ENCODE measurements at regions not wholly inside any gene's neighbourhood (a gene's known extent, or its start where the extent isn't known, plus 50 kb on each side); places are given as distances from the start of the nearest gene placed in this dataset.

- ChIA-PET POLR2A (no interaction called here), CTCF (interaction anchor here (2.1 kb wide), 1 partner anchor 266 kb away, joined by 7 read pairs; no protein-coding TSS in a partner anchor)
- Histone ChIP-seq H3K27ac (ENCODE audit: low read depth, low read length) (no peak overlapping the region), H3K9me3 (ENCODE audit: control insufficient read depth, insufficient read depth, low read length) (no peaks in the 10 kb centered on the region), H3K27me3 (ENCODE audit: control insufficient read depth, insufficient read depth, low read length) (no peaks in the 10 kb centered on the region), H3K4me3 (ENCODE audit: low read depth, low read length) (no peak overlapping the region)
- DNase-seq (ENCODE audit: low read depth, low spot score): no peak
- TF ChIP-seq CTCF (IDR thresholded peaks at IDR 0.05; ENCODE audit: low read depth, low read length): no peak
These were observed 268.3 kb upstream of the IGFBP3 start for GRCh38 chr7:46189255-46189790.

- Histone ChIP-seq H3K4me3 (ENCODE audit: low read depth, low read length) (no peak overlapping the region), H3K27me3 (ENCODE audit: control insufficient read depth, insufficient read depth, low read length) (no peaks in the 10 kb centered on the region), H3K27ac (ENCODE audit: low read depth, low read length) (no peak overlapping the region), H3K9me3 (ENCODE audit: control insufficient read depth, insufficient read depth, low read length) (peaks cover 2% of the 10 kb centered on the region; the same call in 1 of the 2 replicates)
- no peak for DNase-seq (ENCODE audit: low read depth, low spot score)
- ChIA-PET CTCF (no interaction called here), POLR2A (no interaction called here)
- TF ChIP-seq CTCF (IDR thresholded peaks at IDR 0.05; ENCODE audit: low read depth, low read length): no peak
These were observed 265.1 kb upstream of the IGFBP3 start for GRCh38 chr7:46186131-46186530.

- TF ChIP-seq CTCF (IDR thresholded peaks at IDR 0.05; ENCODE audit: low read depth, low read length): no peak
- peaks cover 4% of the 10 kb centered on the region; the same call in 1 of the 2 replicates for H3K9me3 ChIP-seq (ENCODE audit: control insufficient read depth, insufficient read depth, low read length)
- H3K4me3 ChIP-seq (ENCODE audit: low read depth, low read length): no peak overlapping the region
- H3K27ac ChIP-seq (ENCODE audit: low read depth, low read length): no peak overlapping the region
- DNase-seq (ENCODE audit: low read depth, low spot score): no peak
- CTCF ChIA-PET: no interaction called here
- POLR2A ChIA-PET: no interaction called here
- no peaks in the 10 kb centered on the region for H3K27me3 ChIP-seq (ENCODE audit: control insufficient read depth, insufficient read depth, low read length)
These were observed 258.1 kb upstream of the IGFBP3 start for GRCh38 chr7:46179061-46179610.

GRCh38 chr7:46178661-46179060 lies 257.6 kb upstream of the IGFBP3 start:
- ChIA-PET CTCF (no interaction called here), POLR2A (no interaction called here)
- no peaks in the 10 kb centered on the region for H3K27me3 ChIP-seq (ENCODE audit: control insufficient read depth, insufficient read depth, low read length)
- TF ChIP-seq CTCF (IDR thresholded peaks at IDR 0.05; ENCODE audit: low read depth, low read length): no peak
- no peak overlapping the region for H3K27ac ChIP-seq (ENCODE audit: low read depth, low read length)
- peaks cover 4% of the 10 kb centered on the region; the same call in 1 of the 2 replicates for H3K9me3 ChIP-seq (ENCODE audit: control insufficient read depth, insufficient read depth, low read length)
- DNase-seq (ENCODE audit: low read depth, low spot score): no peak
- H3K4me3 ChIP-seq (ENCODE audit: low read depth, low read length): no peak overlapping the region

- no peak overlapping the region for H3K27ac ChIP-seq (ENCODE audit: low read depth, low read length)
- no peak for TF ChIP-seq CTCF (IDR thresholded peaks at IDR 0.05; ENCODE audit: low read depth, low read length)
- H3K9me3 ChIP-seq (ENCODE audit: control insufficient read depth, insufficient read depth, low read length): peaks cover 4% of the 10 kb centered on the region; the same call in 1 of the 2 replicates
- CTCF ChIA-PET: no interaction called here
- POLR2A ChIA-PET: no interaction called here
- H3K4me3 ChIP-seq (ENCODE audit: low read depth, low read length): no peak overlapping the region
- H3K27me3 ChIP-seq (ENCODE audit: control insufficient read depth, insufficient read depth, low read length): no peaks in the 10 kb centered on the region
- no peak for DNase-seq (ENCODE audit: low read depth, low spot score)
These were observed 256.7 kb upstream of the IGFBP3 start for GRCh38 chr7:46177821-46178220.
